CD4-positive, alpha-beta T cell treated with Interleukin-17A for 4 hours (primary cell): ENCODE measurements at regions not wholly inside any gene's neighbourhood (a gene's known extent, or its start where the extent isn't known, plus 50 kb on each side); places are given as distances from the start of the nearest gene placed in this dataset.

ENCODE experiments used
- DNase-seq: peaks from one replicate; pipeline ENCODE4 v3.0.0-alpha.2; 2020; ENCODE audit warnings: mixed read lengths

DNA sequence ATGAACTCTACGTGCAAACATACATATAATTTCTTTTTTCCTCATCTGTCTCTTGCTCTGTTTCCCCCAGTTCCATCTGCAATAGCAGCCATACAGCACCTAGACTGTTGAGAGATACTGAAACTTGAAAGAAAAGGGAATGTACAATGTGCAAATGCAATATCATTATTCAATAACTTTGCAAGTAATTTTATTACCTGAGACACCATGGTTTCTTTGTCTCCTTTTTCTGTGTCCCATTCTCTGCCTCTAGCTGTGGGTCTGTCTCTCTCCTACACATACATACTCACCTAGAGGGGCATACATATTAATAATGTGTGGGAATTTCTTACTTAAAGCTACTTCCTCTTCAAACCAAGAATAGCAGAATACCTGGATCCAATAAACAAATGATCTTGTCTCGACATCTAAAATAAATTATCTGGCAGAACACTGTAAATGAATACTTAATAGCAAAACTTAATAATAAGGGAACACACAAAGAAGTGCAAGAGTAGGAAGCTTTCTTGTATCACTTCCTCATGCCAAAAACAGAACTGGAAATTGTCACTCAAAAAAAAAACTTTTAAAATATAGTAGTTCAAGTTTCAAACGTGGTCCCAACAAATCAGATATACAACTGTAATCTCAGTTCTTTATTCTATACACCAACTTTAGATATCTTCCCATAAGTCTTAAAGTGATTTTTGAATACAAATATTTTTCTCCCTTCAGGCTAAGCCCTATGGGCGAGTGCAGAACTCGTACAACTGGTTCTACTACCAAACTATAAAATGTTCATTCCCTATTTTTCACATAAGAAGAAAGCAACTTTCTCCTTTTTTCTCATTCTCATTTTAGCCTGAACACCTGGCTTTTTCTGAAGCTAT, 194.6 kb downstream of the NRIP1 start:
- no peak for DNase-seq

DNA sequence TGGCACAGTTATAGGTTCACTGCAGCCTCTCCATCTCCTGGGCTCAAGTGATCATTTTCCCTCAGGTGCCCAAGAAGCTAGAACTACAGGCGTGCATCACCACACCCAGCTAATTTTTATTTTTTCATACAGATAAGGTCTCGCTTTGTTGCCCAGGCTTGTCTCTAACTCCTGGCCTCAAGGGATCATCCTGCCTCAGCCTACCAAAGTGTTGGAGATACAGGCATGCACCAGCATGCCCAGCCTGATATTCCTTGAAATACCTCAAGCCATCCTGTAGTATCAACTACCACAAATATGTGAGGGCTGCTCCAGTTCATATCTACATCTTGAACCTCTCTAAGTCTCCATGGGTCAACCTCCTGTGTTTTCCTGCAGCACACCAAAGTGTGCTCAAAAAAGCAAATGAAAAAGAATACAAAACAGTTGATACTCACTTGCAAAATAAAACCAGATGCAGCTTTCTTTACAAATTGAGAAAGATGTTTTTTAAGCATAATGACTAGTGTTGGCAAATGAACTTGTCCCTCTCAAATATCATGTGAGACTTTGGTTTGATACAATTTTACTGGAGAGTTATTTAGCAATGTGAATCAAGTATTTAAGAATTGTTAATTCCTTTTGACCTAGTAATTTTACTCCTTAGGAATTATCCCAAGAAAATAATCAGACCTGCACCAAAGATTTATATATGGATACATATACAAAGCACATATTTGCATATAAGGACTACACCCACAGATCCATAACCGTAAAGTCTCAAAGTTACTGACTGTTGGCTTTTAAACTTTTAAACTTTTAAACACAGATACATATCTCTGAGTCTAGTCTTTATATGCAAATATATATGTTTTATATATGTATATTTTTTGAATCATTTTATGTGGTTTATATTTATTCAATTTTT, 197.7 kb downstream of the NRIP1 start:
- DNase-seq = no peak

DNA sequence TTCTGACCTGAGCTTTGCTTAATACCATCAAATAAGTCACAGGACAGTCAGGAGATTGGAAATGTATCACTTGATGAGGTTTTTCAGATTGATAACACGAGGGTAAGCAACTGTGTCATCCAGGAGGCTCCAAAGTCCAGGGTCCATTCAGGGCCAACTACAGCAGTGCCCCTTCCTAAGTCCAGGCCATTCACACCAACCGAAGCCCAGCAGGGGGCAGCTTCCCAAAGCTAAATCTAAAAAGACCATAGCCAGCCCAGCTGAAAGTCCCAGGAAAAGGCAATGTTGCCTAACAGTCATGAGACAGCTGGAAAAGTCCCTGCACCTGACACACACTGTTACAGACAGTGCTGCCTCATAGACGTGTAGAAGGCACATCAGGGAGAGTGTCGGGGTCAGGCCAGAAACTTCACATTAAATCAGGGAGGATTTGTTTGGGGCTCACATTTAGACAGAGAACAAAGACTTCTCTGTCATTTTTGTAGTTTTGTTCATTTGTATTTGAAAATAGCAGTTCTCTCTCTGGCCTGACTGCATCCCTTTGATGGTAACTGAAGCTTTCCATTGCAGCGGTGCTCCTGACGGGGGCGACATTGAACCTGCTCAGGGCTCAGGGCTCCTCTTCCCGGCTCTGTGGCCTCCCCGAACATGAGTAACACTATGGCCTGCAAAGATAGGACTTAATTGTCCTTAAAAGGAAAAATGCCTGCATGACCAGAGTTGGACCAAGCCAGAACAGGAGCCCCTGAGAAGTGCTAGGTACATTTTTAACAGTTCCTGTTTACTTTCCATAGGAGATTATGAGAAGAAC, 200.4 kb downstream of the NRIP1 start:
- DNase-seq = peak; percentile 30

DNA sequence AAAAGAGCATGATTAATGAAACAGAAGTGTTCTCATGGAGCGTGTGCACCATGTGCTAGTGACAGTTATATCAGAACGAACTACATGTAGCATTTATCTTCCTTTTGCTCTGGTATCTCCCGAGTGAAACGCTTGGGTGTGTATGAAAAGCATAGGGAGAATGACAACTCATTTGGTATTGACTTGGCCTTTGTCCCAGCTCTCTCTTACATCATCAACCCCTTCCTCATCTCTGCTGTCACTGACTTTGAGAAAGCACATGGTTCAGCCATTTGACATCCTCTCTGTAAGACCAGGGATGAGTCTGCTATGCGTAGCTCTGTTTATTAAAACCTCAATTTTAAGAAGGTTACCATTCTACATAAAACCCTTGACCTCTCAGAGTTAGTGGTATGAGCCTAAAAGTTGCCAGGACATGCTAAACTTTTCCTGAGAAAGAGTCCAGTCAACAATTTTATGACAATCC, 201.0 kb downstream of the NRIP1 start:
- no peak for DNase-seq

DNA sequence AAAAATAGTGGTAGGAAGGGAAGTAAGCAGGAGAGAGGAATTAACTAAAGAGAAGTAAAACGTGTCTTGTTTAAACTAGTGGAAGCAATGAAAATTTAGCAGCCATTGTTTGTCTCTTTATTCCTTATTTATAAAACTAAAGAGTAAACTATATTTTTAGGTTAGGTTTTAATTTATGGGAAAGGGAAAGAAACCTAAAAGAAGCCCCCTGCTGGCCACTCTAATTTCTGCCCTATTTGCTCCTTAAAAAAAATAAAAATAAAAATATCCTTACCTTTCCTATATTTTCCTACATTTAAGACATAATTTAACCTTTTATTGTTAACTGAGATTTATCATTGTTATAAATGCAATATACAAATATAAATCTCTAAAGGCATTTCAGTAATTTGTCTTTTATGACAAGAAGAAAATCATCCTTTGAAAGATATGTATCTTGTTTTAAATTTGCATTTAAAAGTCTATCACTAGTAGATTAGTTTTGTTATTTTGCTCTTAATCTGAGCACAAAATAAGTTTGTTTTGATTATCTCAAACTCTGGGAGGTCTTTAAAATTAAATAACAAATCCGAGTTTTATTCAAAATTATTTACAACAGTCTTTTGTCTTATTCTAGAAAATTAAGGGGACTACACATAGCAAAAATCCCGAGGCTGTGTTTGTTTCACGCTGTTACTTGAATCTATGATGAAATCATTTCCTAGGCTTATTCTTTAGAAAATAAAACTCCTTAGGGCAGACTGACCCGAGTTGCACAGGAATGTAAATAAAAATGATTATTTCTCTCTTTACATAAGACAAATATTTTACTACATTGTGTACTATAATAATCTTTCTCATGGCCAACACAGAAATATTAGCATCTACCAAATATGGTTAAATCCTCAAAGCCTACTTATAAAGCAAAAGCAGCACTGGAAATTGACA, 201.7 kb downstream of the NRIP1 start:
- peak; percentile 31 for DNase-seq

DNA sequence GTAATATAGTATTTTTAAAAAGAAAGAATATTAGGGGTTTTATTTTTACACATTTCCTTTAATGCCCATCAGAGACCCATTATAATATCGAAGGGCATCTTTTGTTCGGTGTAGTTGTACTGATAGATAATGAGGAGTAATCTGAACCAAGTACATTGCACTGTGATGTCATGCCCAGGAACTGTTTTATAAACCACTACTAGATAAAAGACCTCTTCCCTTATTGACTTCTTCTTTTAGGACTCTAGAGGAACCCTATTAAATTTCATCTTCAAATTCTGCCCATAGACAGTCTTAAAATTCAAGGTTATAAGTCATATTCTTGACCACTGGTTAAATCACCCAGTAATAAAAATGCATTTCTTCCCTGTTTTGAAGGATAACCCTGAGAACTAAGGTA, 206.5 kb downstream of the NRIP1 start:
- DNase-seq = no peak

DNA sequence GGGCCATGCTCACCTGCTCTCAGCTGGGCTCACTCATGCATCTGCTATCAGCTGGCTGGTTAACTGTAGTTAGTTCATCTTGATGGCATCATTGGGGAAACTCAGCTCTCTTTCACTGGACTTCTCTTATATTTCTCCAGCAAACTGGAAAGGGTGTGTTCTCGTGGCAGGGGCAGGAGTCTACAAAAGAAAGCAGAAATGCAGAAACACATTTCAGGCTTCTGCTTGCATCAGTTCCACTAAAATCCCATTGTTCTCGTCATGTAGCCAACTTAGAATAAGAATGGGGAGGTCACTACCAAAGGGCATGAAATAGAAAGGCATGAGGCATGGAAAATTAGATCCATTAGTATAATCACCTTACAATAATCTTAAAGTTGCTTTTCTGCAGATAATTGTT, 207.3 kb downstream of the NRIP1 start:
- no peak for DNase-seq

DNA sequence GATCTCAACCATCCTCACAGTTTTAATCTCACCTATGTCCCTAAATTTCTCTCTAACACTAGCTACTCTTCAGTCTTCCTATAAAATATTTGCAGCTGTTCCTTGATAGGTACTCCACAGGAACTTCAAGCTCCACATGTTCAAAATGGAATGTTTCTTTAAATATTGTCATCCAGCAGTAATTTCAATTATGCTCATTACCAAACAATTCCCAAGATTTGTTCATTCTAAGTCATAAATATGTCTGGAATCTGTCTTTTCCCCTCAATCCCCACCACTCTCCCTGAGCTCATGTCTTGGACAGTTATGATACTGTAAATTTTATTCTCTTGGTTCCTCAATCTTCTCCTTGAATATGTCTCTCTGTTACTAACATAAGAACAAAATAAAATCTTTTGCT, 214.4 kb downstream of the NRIP1 start:
- DNase-seq = no peak

DNA sequence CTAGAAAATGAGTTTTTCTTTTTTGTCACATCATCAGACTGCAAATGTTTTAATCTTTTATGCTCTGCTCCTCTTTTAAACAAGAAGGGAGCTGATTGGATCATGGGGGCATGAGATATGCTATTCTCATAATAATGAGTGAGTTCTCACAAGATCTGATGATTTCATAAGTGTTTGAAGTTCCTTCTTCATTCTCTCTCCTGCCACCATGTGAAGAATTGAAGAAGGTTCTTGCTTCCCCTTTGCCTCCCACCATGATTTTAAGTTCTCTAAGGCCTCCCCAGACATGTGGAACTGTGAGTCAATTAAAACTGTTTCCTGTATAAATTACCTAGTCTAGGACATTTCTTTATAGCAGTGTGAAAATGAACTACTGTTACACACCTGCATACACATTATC, 218.2 kb downstream of the NRIP1 start:
- DNase-seq = no peak

DNA sequence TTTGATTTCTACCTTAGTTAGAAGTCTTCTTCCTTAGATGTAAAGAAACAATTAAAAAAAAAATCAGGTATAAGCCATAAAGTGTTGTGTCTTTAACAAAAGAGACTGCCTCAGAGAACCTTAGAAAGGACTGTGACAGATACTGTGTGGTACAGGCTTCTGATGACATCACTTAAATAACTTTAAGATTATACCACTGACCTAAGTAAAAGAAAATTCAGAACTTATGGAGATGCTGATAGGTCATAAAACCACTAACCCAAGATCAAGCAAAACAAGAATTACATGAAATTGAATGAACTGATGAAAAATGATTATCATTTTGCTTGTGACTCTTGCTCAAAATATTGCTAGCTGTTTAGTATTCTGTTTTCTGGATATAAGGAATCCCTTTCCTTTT, 220.8 kb downstream of the NRIP1 start:
- no peak for DNase-seq

DNA sequence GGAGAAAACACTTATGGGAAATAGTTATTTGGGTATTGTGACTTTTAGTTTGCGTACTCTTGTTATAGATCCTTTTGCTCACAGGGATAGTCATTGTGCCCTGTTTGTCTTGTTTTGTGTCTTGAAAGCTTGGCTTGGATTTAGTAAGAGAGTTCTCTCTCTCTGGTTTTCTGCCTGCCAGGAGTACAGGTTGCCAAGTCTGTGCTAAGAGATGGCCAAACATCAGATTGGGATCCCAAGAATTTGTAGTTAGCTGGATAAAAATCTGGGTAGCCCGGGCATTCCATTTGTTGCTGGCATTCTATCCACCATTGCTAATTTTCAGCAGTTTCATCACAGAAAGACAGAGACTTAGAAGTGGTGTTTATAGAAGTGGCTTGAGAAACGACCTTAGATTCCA, 222.2 kb downstream of the NRIP1 start:
- no peak for DNase-seq

DNA sequence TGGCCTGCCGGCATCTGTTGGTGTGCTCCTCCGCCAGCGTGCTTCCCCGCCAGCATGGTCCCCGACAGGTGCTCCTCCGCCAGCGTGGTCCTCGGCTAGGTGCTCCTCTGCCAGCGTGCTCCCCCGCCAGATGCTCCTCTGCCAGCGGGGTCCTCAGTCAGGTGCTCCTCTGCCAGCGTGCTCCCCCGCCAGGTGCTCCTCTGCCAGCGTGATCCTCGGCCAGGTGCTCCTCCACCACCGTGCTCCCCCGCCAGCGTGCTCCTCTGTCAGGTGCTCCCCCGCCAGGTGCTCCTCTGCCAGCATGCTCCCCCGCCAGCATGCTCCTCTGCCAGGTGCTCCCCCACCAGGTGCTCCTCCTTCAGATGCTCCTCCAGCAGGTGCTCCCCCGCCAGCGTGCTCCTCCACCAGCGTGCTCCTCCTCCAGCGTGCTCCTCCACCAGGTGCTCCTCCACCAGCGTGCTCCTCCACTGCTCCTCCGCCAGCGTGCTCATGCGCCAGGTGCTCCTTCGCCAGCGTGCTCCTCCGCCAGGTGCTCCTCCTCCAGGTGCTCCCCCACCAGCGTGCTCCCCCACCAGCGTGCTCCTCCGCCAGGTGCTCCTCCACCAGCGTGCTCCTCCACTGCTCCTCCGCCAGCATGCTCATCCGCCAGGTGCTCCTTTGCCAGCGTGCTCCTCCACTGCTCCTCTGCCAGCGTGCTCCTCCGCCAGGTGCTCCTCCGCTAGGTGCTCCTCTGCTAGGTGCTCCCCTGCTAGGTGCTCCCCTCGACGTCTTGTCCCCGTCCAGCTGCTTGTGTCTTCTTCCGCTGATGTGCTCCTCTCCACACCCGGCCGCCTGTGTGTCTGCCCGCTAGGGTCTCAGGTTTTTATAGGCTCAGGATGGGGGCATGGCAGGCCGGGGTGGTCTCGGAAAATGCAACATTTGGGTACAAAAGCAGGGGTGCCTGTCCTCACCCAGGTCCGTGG, 223.0 kb downstream of the NRIP1 start:
- DNase-seq = no peak

DNA sequence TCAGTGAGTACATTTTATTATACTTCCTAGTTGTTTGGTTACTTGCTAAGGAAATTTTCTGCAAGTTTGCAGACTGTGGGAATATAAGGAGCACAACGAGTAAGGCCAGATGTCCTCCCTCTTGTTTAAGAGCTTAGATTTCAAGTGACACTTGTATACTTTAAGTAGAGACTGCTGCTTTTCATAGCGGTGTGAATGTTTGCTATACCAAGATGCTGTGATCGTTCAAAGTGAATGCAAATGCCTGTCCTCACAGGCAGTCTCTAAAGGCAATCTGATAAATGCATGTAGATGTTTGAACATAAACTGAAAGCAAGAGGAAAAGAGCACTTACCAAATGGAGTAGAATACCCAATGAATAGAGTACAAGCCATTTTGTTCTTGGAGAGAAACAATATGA, 226.4 kb downstream of the NRIP1 start:
- DNase-seq = no peak

DNA sequence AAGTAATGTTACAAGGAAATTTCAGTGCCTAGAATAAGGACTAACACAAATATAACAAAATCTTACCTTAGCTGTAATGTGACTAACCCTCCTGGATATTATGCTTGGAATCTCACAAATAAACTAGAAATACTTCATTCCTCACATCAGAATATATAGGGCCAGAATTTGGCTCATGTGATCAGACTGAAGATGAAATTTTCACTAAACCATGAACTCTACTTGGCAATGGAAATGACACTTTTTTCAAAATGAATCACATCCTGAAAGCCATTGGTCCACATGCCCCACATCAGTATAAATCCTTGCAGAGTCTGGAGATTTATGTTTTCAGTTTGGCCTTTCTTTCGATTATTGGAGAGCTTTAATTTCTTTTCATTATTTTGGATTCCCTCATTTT, 227.8 kb downstream of the NRIP1 start:
- no peak for DNase-seq

DNA sequence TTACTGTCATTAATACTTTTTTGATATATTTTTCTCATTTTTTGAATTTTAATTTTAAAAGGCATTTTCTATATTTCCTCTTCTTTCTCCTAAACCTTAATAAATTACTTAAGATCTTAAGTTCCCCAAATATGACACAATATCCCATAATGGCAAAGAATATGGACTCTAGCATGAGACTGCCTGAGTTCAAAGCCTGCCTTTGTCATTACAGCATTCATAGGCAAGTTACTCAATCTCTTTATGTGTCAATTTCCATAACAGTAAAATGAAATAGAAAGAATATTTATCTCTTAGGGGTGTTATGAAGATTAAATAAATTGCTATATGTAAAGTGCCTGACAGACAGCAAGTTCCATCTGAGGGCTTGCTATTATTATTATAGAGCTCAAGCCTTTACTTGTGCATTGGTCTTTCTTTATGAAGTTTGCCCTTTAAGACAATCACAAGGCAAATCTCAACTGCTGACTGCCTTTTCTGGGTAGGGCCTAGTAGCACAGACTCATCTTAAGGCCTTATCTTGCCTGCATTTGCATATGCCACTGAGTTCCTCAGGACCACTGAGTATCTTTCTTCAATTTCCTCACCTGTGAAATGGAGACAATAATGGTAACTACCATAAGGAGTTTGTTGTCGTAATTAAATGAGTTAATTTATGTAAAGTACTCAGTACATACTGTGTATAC, 231.0 kb downstream of the NRIP1 start:
- no peak for DNase-seq

DNA sequence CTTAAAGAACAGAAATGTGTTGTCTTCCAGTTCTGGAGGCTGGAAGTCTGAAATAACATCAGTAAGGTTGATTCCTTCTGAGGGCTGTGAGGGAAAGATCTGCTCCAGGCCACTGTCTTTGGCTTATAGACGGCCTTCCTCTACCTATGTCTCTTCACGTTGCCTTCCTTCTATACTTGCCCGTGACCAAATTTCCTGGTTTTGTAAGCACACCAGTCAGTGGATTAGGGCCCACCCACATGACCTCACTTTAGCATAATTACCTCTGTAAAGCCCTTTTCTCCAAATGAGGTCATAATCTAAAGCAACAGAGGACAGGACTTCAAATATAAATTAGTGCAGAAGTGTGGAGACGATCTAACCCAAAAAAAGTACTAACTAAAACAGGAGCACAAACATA, 231.6 kb downstream of the NRIP1 start:
- no peak for DNase-seq

DNA sequence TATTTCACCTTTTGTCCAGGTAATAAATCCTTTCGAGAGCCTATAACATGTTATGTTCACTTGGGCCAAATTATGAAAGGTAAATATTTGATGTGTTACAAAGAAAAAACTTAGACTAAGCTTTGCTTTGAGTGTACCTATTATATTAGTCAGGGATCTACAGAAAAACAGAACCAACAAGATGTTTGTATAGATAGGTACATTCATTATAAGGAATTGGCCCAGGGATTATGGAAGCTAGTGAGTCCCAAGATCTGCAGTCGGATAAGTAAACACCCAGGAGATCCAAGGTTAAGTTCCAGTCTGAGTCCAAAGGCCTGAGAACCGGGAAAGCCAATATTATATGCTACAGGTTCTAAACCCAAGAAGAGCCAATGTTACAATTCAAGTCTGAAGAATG, 234.5 kb downstream of the NRIP1 start:
- no peak for DNase-seq

DNA sequence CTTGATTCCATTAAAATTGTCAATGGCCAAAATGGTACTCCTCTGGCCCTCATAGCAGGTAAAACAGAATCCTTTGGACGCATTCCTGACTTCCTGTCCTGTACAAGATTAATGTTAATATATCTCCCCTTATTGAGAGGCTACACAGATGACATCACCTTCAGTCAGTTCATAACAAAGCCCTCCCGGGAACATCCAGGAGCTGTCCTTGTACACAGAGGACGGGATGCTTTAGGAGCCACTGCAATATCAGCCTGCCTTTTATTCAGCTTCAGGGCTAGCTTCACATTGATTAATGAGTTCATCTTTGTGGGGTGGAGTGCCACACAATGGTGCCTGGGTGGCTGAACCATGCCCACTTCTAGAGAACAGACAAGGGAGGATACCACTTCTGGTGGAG, 235.1 kb downstream of the NRIP1 start:
- no peak for DNase-seq

DNA sequence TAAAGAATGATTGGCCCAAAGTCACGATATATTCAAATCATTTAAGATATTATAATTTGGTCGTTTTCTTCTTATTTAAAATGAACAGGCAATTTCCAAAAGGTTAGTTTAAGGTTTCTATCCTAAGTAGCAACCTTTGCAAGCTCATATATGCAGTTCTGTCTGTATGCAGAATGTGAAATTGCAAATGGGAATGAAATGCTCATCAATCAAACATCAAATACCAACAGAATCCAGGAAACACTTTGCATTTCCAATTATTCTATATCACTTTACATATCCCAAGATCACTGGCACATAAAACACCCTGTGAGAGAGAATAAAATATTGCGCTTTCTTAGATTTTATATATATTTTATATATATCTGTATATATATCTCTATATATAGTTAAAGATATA, 237.3 kb downstream of the NRIP1 start:
- no peak for DNase-seq

DNA sequence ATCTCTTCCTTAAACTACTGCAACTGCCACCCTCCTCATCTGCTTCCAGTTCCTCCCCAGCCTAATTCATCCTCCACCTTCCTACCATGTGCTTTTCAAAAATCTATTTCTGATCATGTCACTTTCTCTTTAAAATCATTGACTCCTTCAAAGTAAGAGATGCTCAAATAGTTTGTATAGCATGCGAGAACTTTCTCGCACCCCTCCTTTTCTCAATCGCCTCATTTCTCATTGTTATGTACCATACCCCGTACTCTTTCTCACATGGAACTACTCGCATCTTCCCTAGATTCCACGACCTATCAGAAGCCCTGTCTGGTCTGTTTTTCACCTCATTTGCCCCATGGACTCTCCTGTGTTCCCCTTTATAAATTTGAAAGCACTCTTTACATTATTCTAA, 238.2 kb downstream of the NRIP1 start:
- no peak for DNase-seq
